H1 (cell line): ENCODE measurements at regions not wholly inside any gene's neighbourhood (a gene's known extent, or its start where the extent isn't known, plus 50 kb on each side); places are given as distances from the start of the nearest gene placed in this dataset.

Source experiments
- CTCF ChIA-PET: fragments of 300-600 bp; sonication (Branson Sonifier 250); formaldehyde crosslinking; loops from one replicate; lab custom pipeline; 2021; ENCODE audit not compliant: partially characterized antibody; lab: Charles Lee
- POLR2A ChIA-PET: fragments of 300-600 bp; sonication (Branson Sonifier 250); formaldehyde crosslinking; loops from one replicate; lab custom pipeline; 2021; ENCODE audit warnings: inconsistent platforms; ENCODE audit not compliant: partially characterized antibody; lab: Charles Lee
- DNase-seq, 2 experiments: peaks; one replicate each; pipeline versions ENCODE4 v3.0.0 to v3.0.0-alpha.2; 2010 to 2022; ENCODE audit warnings: low spot score in 2 of 2, low read depth in 1 of 2, mixed read lengths in 1 of 2
- FAIRE-seq: peaks from 2 replicates; lab custom pipeline; 2011; peaks lifted over from hg19 to GRCh38; lab: Jason Lieb, UNC
- H2AFZ ChIP-seq: 2 replicates; pipeline ENCODE4 v1.8.1; 2012; ENCODE audit warnings: low read length, inconsistent platforms
- H2AK5ac ChIP-seq: 2 replicates; pipeline ENCODE4 v1.6.1; 2013; ENCODE audit warnings: low read depth, low read length
- H2BK120ac ChIP-seq: replicated peaks from 2 replicates; pipeline ENCODE3; 2013; ENCODE audit warnings: low read depth, low read length, inconsistent platforms
- H2BK12ac ChIP-seq: 2 replicates; pipeline ENCODE4 v1.6.1; 2013; ENCODE audit warnings: low read depth, low read length
- H2BK15ac ChIP-seq: 2 replicates; pipeline ENCODE4 v1.6.1; 2013; ENCODE audit warnings: low read length
- H2BK20ac ChIP-seq: 2 replicates; pipeline ENCODE4 v1.6.1; 2013; ENCODE audit warnings: low read length
- H2BK5ac ChIP-seq: 2 replicates; pipeline ENCODE4 v1.6.1; 2013; ENCODE audit warnings: low read depth, low read length
- H3K14ac ChIP-seq: 2 replicates; pipeline ENCODE4 v1.6.1; 2013; ENCODE audit warnings: inconsistent platforms; ENCODE audit not compliant: insufficient read length
- H3K18ac ChIP-seq: 2 replicates; pipeline ENCODE4 v1.6.1; 2013; ENCODE audit warnings: low read length; ENCODE audit errors: extremely low read depth
- H3K23ac ChIP-seq: 2 replicates; pipeline ENCODE4 v1.6.1; 2013; ENCODE audit warnings: inconsistent platforms; ENCODE audit not compliant: insufficient read length
- H3K23me2 ChIP-seq: 2 replicates; pipeline ENCODE4 v1.6.1; 2013; ENCODE audit warnings: low read depth, low read length
- H3K27ac ChIP-seq: 2 replicates; pipeline ENCODE4 v1.6.1; 2011; ENCODE audit warnings: low read depth, low read length, inconsistent platforms
- H3K27me3 ChIP-seq, 4 experiments: replicated peaks in 1 of 4; 1 replicate in 1 of 4; 2 replicates in 3 of 4; pipeline versions ENCODE4 v1.6.1 to v1.8.1; 2011 to 2013; ENCODE audit warnings: low read length in 3 of 4, mild to moderate bottlenecking in 3 of 4, inconsistent platforms in 2 of 4, mixed read lengths in 2 of 4, moderate library complexity in 1 of 4; ENCODE audit not compliant: control insufficient read depth in 3 of 4, insufficient read depth in 3 of 4; ENCODE audit errors: extremely low read depth in 1 of 4
- H3K36me3 ChIP-seq, 4 experiments: 2 replicates each; pipeline versions ENCODE4 v1.6.1 to v1.8.1; 2011 to 2013; ENCODE audit warnings: mild to moderate bottlenecking in 4 of 4, low read length in 3 of 4, moderate library complexity in 2 of 4, control low read depth in 1 of 4, inconsistent platforms in 1 of 4; ENCODE audit not compliant: insufficient read depth in 4 of 4, control insufficient read depth in 2 of 4
- H3K4ac ChIP-seq: replicated peaks from 2 replicates; pipeline ENCODE3; 2013; ENCODE audit warnings: low read length, low read depth, mixed read lengths, inconsistent platforms; ENCODE audit not compliant: insufficient read length
- H3K4me1 ChIP-seq, 4 experiments: replicated peaks in 1 of 4; 1 replicate in 1 of 4; 2 replicates in 3 of 4; pipeline versions ENCODE4 v1.6.1 to v1.8.1; 2011 to 2013; ENCODE audit warnings: low read length in 3 of 4, inconsistent platforms in 2 of 4, mixed read lengths in 1 of 4; ENCODE audit not compliant: insufficient read depth in 4 of 4, control insufficient read depth in 3 of 4
- H3K4me2 ChIP-seq, 2 experiments: 2 replicates each; pipeline versions ENCODE4 v1.6.1 to v1.8.1; 2011 to 2013; ENCODE audit warnings: low read depth in 2 of 2, low read length in 2 of 2, control low read depth in 1 of 2, inconsistent platforms in 1 of 2, mild to moderate bottlenecking in 1 of 2; ENCODE audit not compliant: insufficient read depth in 1 of 2
- H3K4me3 ChIP-seq, 4 experiments: fragments of 200-600, 300-600 bp in 1 of 4; sonication (generic), shearing (Covaris generic), sonication (Bioruptor Twin) in 1 of 4; 2 replicates each; pipeline versions ENCODE4 v1.5.1 to v1.8.1; 2011 to 2016; ENCODE audit warnings: low read length in 4 of 4, low read depth in 3 of 4, control low read depth in 2 of 4, inconsistent platforms in 2 of 4, mild to moderate bottlenecking in 2 of 4, mixed read lengths in 1 of 4, moderate library complexity in 1 of 4; ENCODE audit not compliant: insufficient read depth in 2 of 4; ENCODE audit errors: extremely low read depth in 1 of 4
- H3K56ac ChIP-seq: replicated peaks from 2 replicates; pipeline ENCODE3; 2013; ENCODE audit warnings: low read depth, mild to moderate bottlenecking, mixed read lengths, low read length, inconsistent platforms; ENCODE audit not compliant: insufficient read length
- H3K79me1 ChIP-seq: 2 replicates; pipeline ENCODE4 v1.6.1; 2013; ENCODE audit warnings: low read depth, low read length, control low read depth
- H3K79me2 ChIP-seq, 2 experiments: 2 replicates each; pipeline versions ENCODE4 v1.6.1 to v1.8.1; 2012 to 2013; ENCODE audit warnings: low read length in 2 of 2, mild to moderate bottlenecking in 2 of 2, inconsistent platforms in 1 of 2; ENCODE audit not compliant: insufficient read depth in 2 of 2, control insufficient read depth in 1 of 2
- H3K9ac ChIP-seq, 4 experiments: replicated peaks in 1 of 4; 1 replicate in 1 of 4; 2 replicates in 3 of 4; pipeline versions ENCODE4 v1.6.1 to v1.8.1; 2011 to 2013; ENCODE audit warnings: low read depth in 3 of 4, low read length in 3 of 4, control low read depth in 2 of 4, mild to moderate bottlenecking in 2 of 4, moderate library complexity in 2 of 4, inconsistent platforms in 1 of 4; ENCODE audit errors: extremely low read depth in 1 of 4
- H3K9me3 ChIP-seq, 2 experiments: 2 replicates each; pipeline versions ENCODE4 v1.6.1 to v1.8.1; 2012 to 2013; ENCODE audit warnings: mild to moderate bottlenecking in 2 of 2, moderate library complexity in 2 of 2, control low read depth in 1 of 2, inconsistent platforms in 1 of 2, low read depth in 1 of 2, low read length in 1 of 2, mixed read lengths in 1 of 2; ENCODE audit not compliant: insufficient read depth in 2 of 2
- H4K20me1 ChIP-seq, 2 experiments: replicated peaks in 1 of 2; 2 replicates each; pipeline versions ENCODE3 to v1.8.1; 2011 to 2013; ENCODE audit warnings: inconsistent platforms in 2 of 2, low read length in 2 of 2, mild to moderate bottlenecking in 1 of 2; ENCODE audit not compliant: insufficient read depth in 2 of 2, control insufficient read depth in 1 of 2
- H4K5ac ChIP-seq: 2 replicates; pipeline ENCODE4 v1.6.1; 2013; ENCODE audit warnings: low read length, low read depth, mixed read lengths, inconsistent platforms; ENCODE audit not compliant: insufficient read length
- H4K8ac ChIP-seq: 2 replicates; pipeline ENCODE4 v1.8.0; 2013; ENCODE audit warnings: mild to moderate bottlenecking, moderate library complexity, low read length, inconsistent platforms; ENCODE audit not compliant: insufficient read depth; ENCODE audit errors: extremely low read depth
- H4K91ac ChIP-seq: replicated peaks from 2 replicates; pipeline ENCODE3; 2013; ENCODE audit warnings: low read length, mixed read lengths, inconsistent platforms; ENCODE audit not compliant: insufficient read length
- SAP30 ChIP-seq: fragments of 300-600 bp; sonication (generic); IDR thresholded peaks from 2 replicates; pipeline ENCODE4 v1.7.1; 2012; ENCODE audit warnings: low read length, moderate library complexity, mild to moderate bottlenecking, inconsistent platforms; ENCODE audit not compliant: insufficient read depth, insufficient replicate concordance
- TCF12 ChIP-seq: IDR thresholded peaks from 2 replicates; pipeline ENCODE4 v1.6.1; 2011; ENCODE audit warnings: low read depth, mild to moderate bottlenecking, low read length
- WGBS, 2 experiments: shearing (Covaris generic) in 1 of 2; methylation state at CpG; one replicate each; pipeline versions ENCODE4 v1.1.6 to v1.1.7; 2013 to 2015; ENCODE audit warnings: low lambda C conversion rate in 2 of 2, mixed read lengths in 2 of 2, inconsistent platforms in 1 of 2, low coverage in 1 of 2, missing lambda C conversion rate in 1 of 2; ENCODE audit not compliant: insufficient replicate concordance in 2 of 2, insufficient coverage in 1 of 2, insufficient read length in 1 of 2; ENCODE audit errors: extremely low coverage in 1 of 2, missing lambda C conversion rate in 1 of 2; 5-methylcytosine and 5-hydroxymethylcytosine counted together

DNA sequence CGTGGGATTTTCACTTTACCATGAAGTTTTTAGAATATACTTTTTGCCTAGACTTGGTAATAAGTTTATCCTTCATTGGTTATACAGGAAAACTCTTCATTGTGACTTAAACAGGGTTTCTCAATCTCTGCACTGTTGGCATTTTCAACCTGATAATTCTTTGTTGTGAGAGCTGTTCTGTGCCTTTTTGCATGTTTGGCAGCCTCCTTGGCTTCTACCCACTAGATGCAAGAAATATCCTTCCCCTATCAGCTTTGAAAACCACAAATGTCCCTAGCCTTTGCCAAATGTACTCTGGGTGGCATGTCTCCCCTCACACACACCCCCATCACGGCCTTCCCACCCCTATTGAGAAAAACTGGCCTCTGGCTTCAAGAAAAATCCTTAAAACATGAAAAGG, 180.9 kb downstream of the ESM1 start:
- no peaks in the 10 kb centered on the region for H3K23me2 ChIP-seq
- no peak overlapping the region for H2BK12ac ChIP-seq
- H2BK15ac ChIP-seq = no peak overlapping the region
- H3K4ac ChIP-seq = no peak overlapping the region
- no peak overlapping the region for H2AK5ac ChIP-seq
- H3K9ac ChIP-seq = no peak overlapping the region
- H3K4me3 ChIP-seq = no peak overlapping the region
- TF ChIP-seq TCF12 (no peak), SAP30 (no peak)
- H4K91ac ChIP-seq = no peak overlapping the region
- POLR2A ChIA-PET = no interaction called here
- CTCF ChIA-PET = no interaction called here
- no peaks in the 10 kb centered on the region for H3K79me1 ChIP-seq
- no peak overlapping the region for H2BK20ac ChIP-seq
- H3K79me2 ChIP-seq = no peaks in the 10 kb centered on the region
- no peak overlapping the region for H2AFZ ChIP-seq
- no peaks in the 10 kb centered on the region for H4K20me1 ChIP-seq
- no peak overlapping the region for H3K14ac ChIP-seq
- no peak overlapping the region for H3K18ac ChIP-seq
- no peak overlapping the region for H2BK5ac ChIP-seq
- no peak overlapping the region for H3K56ac ChIP-seq
- no peak overlapping the region for H3K27ac ChIP-seq
- no peaks in the 10 kb centered on the region for H3K36me3 ChIP-seq
- WGBS, 2 experiments = 93% methylated on average over 2 of the region's 2 CpGs; no CpG with 5 or more reads in 1 of the 2 experiments
- H3K4me1 ChIP-seq = no peaks in the 10 kb centered on the region
- no peak overlapping the region for H4K8ac ChIP-seq
- H3K27me3 ChIP-seq = no peaks in the 10 kb centered on the region
- H3K9me3 ChIP-seq = peaks cover 4 to 7% of the 10 kb centered on the region in 2 experiments; a peak in 2 of 4 replicates
- no peak overlapping the region for H2BK120ac ChIP-seq
- no peak for DNase-seq
- FAIRE-seq = no peak
- no peak overlapping the region for H3K4me2 ChIP-seq
- no peak overlapping the region for H4K5ac ChIP-seq
- no peak overlapping the region for H3K23ac ChIP-seq
